Loucy (cell line): ENCODE measurements at regions not wholly inside any gene's neighbourhood (a gene's known extent, or its start where the extent isn't known, plus 50 kb on each side); places are given as distances from the start of the nearest gene placed in this dataset.

Experiments used
- H2AFZ ChIP-seq: fragments of 200-600 bp; sonication (generic); 2 replicates; pipeline ENCODE4 v1.6.0; 2016; ENCODE audit warnings: antibody characterized with exemption, mild to moderate bottlenecking, low read length, moderate library complexity
- H3F3A ChIP-seq: fragments of 200-600 bp; 2 replicates; pipeline ENCODE4 v1.6.0; 2016; ENCODE audit warnings: antibody characterized with exemption, low read depth, mild to moderate bottlenecking
- H3K27me3 ChIP-seq: fragments of 200-600 bp; sonication (generic); 2 replicates; pipeline ENCODE4 v1.6.1; 2014; ENCODE audit warnings: low read length, mild to moderate bottlenecking; ENCODE audit not compliant: insufficient read depth, poor library complexity, severe bottlenecking
- H3K36me3 ChIP-seq: fragments of 200-600 bp; sonication (generic); 2 replicates; pipeline ENCODE4 v1.6.1; 2016; ENCODE audit warnings: low read length; ENCODE audit not compliant: insufficient read depth
- H3K4me1 ChIP-seq: fragments of 200-600 bp; sonication (generic); 2 replicates; pipeline ENCODE4 v1.5.1; 2014; ENCODE audit warnings: low read length, mild to moderate bottlenecking; ENCODE audit not compliant: insufficient read depth, poor library complexity, severe bottlenecking
- H3K4me2 ChIP-seq: fragments of 200-600 bp; sonication (generic); 2 replicates; pipeline ENCODE4 v1.6.0; 2014; ENCODE audit warnings: antibody characterized with exemption, low read length, low read depth, mild to moderate bottlenecking; ENCODE audit not compliant: poor library complexity, severe bottlenecking
- H3K4me3 ChIP-seq: fragments of 200-600 bp; sonication (generic); 2 replicates; pipeline ENCODE4 v1.5.1; 2014; ENCODE audit warnings: low read length, mild to moderate bottlenecking, mixed read lengths; ENCODE audit not compliant: poor library complexity, severe bottlenecking
- H3K79me2 ChIP-seq: fragments of 200-600 bp; sonication (generic); 2 replicates; pipeline ENCODE4 v1.6.1; 2014; ENCODE audit warnings: low read length; ENCODE audit not compliant: insufficient read depth
- H3K9ac ChIP-seq: fragments of 200-600 bp; sonication (generic); 2 replicates; pipeline ENCODE4 v1.6.0; 2014; ENCODE audit warnings: mild to moderate bottlenecking, low read depth, low read length, moderate library complexity; ENCODE audit not compliant: poor library complexity, severe bottlenecking
- H3K9me2 ChIP-seq: fragments of 200-600 bp; sonication (generic); replicated peaks from 2 replicates; pipeline ENCODE4 v1.6.1; 2016; ENCODE audit warnings: low read depth, low read length, mixed read lengths
- H3K9me3 ChIP-seq: fragments of 200-600 bp; sonication (generic); 2 replicates; pipeline ENCODE4 v1.6.1; 2014; ENCODE audit warnings: mild to moderate bottlenecking, antibody characterized with exemption, low read length, low read depth; ENCODE audit not compliant: insufficient read depth
- H4K20me1 ChIP-seq: fragments of 200-600 bp; sonication (generic); 2 replicates; pipeline ENCODE4 v1.6.0; 2014; ENCODE audit warnings: antibody characterized with exemption, low read length, mild to moderate bottlenecking; ENCODE audit not compliant: insufficient read depth, poor library complexity, severe bottlenecking
- EZH2phosphoT487 ChIP-seq: fragments of 200-600 bp; IDR thresholded peaks from 2 replicates; pipeline ENCODE4 v1.6.1; 2018; ENCODE audit warnings: antibody characterized with exemption, mild to moderate bottlenecking, moderate library complexity, borderline replicate concordance
- TF ChIP-seq, protein P1 (sequence below): fragments of 200-600 bp; sonication (generic); conservative IDR thresholded peaks from 2 replicates; pipeline ENCODE4 v1.5.1; 2014; ENCODE audit warnings: mild to moderate bottlenecking, antibody characterized with exemption, low read length

DNA sequence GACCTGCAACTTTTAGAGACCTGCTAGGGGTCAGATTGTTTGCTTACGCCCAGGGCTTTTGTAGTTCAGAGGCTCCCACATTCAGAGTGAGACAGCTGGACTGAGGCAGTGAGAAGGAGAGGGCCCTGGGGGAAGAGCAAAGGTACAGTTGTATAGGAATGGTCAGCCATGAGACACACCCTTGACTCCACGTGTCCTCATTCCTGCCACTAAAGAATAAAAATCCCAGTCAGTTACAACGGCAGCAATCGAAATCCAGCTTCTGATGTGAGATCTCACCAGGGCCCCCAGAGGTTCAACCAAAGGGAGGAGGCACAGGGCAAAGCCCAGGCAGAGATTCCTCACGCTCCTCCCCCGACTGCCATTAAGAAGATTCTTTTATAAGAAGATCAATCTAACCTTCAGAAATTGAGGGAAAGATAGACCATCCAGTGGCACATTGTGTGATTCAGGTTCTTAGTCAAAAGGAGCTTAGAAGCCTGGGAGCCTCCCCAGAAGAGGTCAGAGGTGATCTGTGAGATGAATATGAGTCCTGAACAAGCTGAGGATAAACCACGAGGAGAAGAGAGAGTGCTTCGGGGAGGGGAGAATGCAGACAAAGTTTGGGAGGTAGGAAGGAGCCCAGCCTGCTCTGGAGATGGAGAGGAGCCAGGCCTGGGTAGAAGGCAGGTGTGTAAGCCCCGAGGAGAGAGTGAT lies 317.0 kb downstream of the CYP26B1 start:
- Histone ChIP-seq H2AFZ (no peak overlapping the region), H4K20me1 (no peaks in the 10 kb centered on the region), H3K36me3 (no peaks in the 10 kb centered on the region), H3F3A (no peaks in the 10 kb centered on the region), H3K9ac (no peak overlapping the region), H3K4me1 (no peaks in the 10 kb centered on the region), H3K9me2 (no peaks in the 10 kb centered on the region), H3K4me3 (no peak overlapping the region), H3K4me2 (no peak overlapping the region), H3K79me2 (no peaks in the 10 kb centered on the region), H3K9me3 (peaks cover 6% of the 10 kb centered on the region; the same call in 1 of the 2 replicates), H3K27me3 (no peaks in the 10 kb centered on the region)
- TF ChIP-seq EZH2phosphoT487: no peak
- TF ChIP-seq, protein P1, sequence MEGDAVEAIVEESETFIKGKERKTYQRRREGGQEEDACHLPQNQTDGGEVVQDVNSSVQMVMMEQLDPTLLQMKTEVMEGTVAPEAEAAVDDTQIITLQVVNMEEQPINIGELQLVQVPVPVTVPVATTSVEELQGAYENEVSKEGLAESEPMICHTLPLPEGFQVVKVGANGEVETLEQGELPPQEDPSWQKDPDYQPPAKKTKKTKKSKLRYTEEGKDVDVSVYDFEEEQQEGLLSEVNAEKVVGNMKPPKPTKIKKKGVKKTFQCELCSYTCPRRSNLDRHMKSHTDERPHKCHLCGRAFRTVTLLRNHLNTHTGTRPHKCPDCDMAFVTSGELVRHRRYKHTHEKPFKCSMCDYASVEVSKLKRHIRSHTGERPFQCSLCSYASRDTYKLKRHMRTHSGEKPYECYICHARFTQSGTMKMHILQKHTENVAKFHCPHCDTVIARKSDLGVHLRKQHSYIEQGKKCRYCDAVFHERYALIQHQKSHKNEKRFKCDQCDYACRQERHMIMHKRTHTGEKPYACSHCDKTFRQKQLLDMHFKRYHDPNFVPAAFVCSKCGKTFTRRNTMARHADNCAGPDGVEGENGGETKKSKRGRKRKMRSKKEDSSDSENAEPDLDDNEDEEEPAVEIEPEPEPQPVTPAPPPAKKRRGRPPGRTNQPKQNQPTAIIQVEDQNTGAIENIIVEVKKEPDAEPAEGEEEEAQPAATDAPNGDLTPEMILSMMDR: no peak

DNA sequence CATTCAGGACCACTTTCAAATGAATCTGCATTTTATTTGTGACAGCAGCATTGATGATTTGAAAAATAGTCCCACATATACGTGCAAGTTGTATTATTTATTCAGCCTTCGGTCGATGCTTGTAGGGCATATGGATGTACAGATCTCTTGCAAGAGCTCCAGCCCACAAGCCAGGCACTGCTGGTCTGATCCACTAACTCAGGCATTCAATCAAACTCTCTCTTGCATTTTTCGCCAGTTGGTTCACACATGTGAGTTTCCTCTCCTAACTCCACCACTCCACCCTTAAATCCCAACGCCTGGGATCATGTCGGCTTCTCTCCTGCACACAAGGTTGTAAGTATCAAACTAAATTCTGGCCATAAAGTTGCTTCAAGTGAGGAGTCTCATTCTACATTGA lies 318.7 kb downstream of the CYP26B1 start:
- H3K4me3 ChIP-seq: no peak overlapping the region
- H3K9me2 ChIP-seq: no peaks in the 10 kb centered on the region
- no peaks in the 10 kb centered on the region for H4K20me1 ChIP-seq
- no peak overlapping the region for H3K4me2 ChIP-seq
- H2AFZ ChIP-seq: no peak overlapping the region
- H3K27me3 ChIP-seq: no peaks in the 10 kb centered on the region
- no peak overlapping the region for H3K9ac ChIP-seq
- H3K9me3 ChIP-seq: peaks cover 6% of the 10 kb centered on the region; the same call in 1 of the 2 replicates
- H3K36me3 ChIP-seq: no peaks in the 10 kb centered on the region
- TF ChIP-seq EZH2phosphoT487: no peak
- TF ChIP-seq, protein P1: no peak
- no peaks in the 10 kb centered on the region for H3K4me1 ChIP-seq
- no peaks in the 10 kb centered on the region for H3F3A ChIP-seq
- no peaks in the 10 kb centered on the region for H3K79me2 ChIP-seq

DNA sequence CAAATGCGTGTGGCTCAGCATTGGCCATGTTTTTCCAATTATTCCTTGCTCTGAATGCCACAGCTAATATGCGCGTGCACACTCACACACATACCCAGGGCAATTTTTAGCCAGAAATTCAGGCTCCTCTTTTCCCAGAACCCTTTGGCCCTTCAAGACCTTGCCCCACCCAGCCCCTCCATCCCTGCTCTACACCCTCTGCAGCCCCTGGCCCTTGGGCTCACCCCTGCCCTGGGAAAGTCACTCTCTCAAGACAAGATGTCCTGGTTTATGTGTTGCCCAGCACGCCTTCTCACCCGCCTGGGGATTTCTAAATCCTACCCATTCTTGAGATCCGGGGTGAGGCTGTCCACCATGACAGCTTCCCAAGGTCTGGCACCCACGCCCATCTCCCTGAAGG lies 319.7 kb downstream of the CYP26B1 start:
- Histone ChIP-seq H3K79me2 (no peaks in the 10 kb centered on the region), H2AFZ (no peak overlapping the region), H3K9me2 (no peaks in the 10 kb centered on the region), H3K9ac (no peak overlapping the region), H3K4me3 (no peak overlapping the region), H3F3A (no peaks in the 10 kb centered on the region), H3K27me3 (no peaks in the 10 kb centered on the region), H3K4me2 (no peak overlapping the region), H3K4me1 (no peaks in the 10 kb centered on the region), H3K36me3 (no peaks in the 10 kb centered on the region), H3K9me3 (peaks cover 6% of the 10 kb centered on the region; the same call in 1 of the 2 replicates), H4K20me1 (no peaks in the 10 kb centered on the region)
- TF ChIP-seq, protein P1: no peak
- no peak for TF ChIP-seq EZH2phosphoT487
